Hippocampal formation (tissue), 2 donors: ENCODE measurements at regions not wholly inside any gene's neighbourhood (a gene's known extent, or its start where the extent isn't known, plus 50 kb on each side); places are given as distances from the start of the nearest gene placed in this dataset.
"Not testable (repeated sequence)": the region's sequence is repeated elsewhere in the genome, so short reads cannot be mapped to it uniquely, and the experiment has no call there.

ENCODE experiments used
- DNase-seq, 2 donors: peaks; one replicate each; lab custom pipeline; 2025; lab: John Stamatoyannopoulos, UW

GRCh38 chr13:112263152-112263551, 113.0 kb upstream of the SPACA7 start:
- DNase-seq: no peak

- DNase-seq: no peak
Measured at GRCh38 chr13:112267660-112268059, 108.5 kb upstream of the SPACA7 start.

GRCh38 chr13:112270951-112271350, 105.2 kb upstream of the SPACA7 start:
- no peak for DNase-seq

GRCh38 chr13:112286733-112287132, 89.4 kb upstream of the SPACA7 start:
- not testable (repeated sequence) for DNase-seq

- DNase-seq: no peak
Measured at GRCh38 chr13:112320303-112320702, 55.9 kb upstream of the SPACA7 start.

- DNase-seq: no peak
Measured at GRCh38 chr13:112322557-112322956, 53.6 kb upstream of the SPACA7 start.

- no peak for DNase-seq
Measured at GRCh38 chr13:112324116-112324515, 52.0 kb upstream of the SPACA7 start.

GRCh38 chr13:112325142-112325808, 50.9 kb upstream of the SPACA7 start:
- no peak for DNase-seq

GRCh38 chr13:112325920-112326645, 50.1 kb upstream of the SPACA7 start:
- no peak for DNase-seq
